Endothelial cell of umbilical vein (primary cell): ENCODE measurements at regions not wholly inside any gene's neighbourhood (a gene's known extent, or its start where the extent isn't known, plus 50 kb on each side); places are given as distances from the start of the nearest gene placed in this dataset.

Source experiments
- BruUV-seq: library from RNA; stranded (reverse); fragments of 400-500 nt; replicated peaks from 2 replicates; lab custom pipeline; 2021; lab: Mats Ljungman, UMichigan
- CTCF ChIA-PET: fragments of 300-600, 350-600 bp; sonication (Branson Sonifier 250); formaldehyde crosslinking; loops from one replicate; lab custom pipeline; 2021; ENCODE audit warnings: antibody characterized with exemption, inconsistent platforms; lab: Charles Lee
- POLR2A ChIA-PET: fragments of 300-600, 350-600 bp; sonication (Branson Sonifier 250); formaldehyde crosslinking; loops from one replicate; lab custom pipeline; 2021; ENCODE audit warnings: antibody characterized with exemption, inconsistent platforms; lab: Charles Lee
- DNase-seq: peaks from one replicate; pipeline ENCODE4 v3.0.0-alpha.2; 2011; ENCODE audit warnings: low read depth, low spot score
- FAIRE-seq: peaks from 2 replicates; lab custom pipeline; 2011; peaks lifted over from hg19 to GRCh38; lab: Jason Lieb, UNC
- H2AFZ ChIP-seq: 2 replicates; pipeline ENCODE4 v1.6.0; 2012; ENCODE audit warnings: low read depth, low read length, control low read depth, inconsistent platforms
- H3K27ac ChIP-seq: 2 replicates; pipeline ENCODE4 v1.5.1; 2011; ENCODE audit warnings: low read depth, mild to moderate bottlenecking, control low read depth, low read length, moderate library complexity; ENCODE audit not compliant: insufficient read depth
- H3K27me3 ChIP-seq, 2 experiments: 2 replicates each; pipeline versions ENCODE4 v1.6.0 to v1.6.1; 2011; ENCODE audit warnings: low read length in 2 of 2, mixed read lengths in 1 of 2; ENCODE audit not compliant: control insufficient read depth in 2 of 2, insufficient read depth in 2 of 2
- H3K36me3 ChIP-seq, 2 experiments: 2 replicates in 1 of 2; 3 replicates in 1 of 2; pipeline ENCODE4 v1.5.1; 2011; ENCODE audit warnings: low read length in 2 of 2, mild to moderate bottlenecking in 1 of 2, moderate library complexity in 1 of 2; ENCODE audit not compliant: control insufficient read depth in 2 of 2, insufficient read depth in 2 of 2; ENCODE audit errors: extremely low read depth in 1 of 2
- H3K4me1 ChIP-seq: 3 replicates; pipeline ENCODE4 v1.5.1; 2011; ENCODE audit warnings: mild to moderate bottlenecking, low read length; ENCODE audit not compliant: control insufficient read depth, insufficient read depth; ENCODE audit errors: extremely low read depth
- H3K4me2 ChIP-seq: 2 replicates; pipeline ENCODE4 v1.6.1; 2011; ENCODE audit warnings: low read length, control low read depth, mixed read lengths; ENCODE audit not compliant: insufficient read depth
- H3K4me3 ChIP-seq, 3 experiments: fragments of 200-600 bp in 1 of 3; sonication (generic), shearing (Covaris generic) in 1 of 3; replicated peaks in 1 of 3; 2 replicates each; pipeline ENCODE4 v1.5.1; 2011 to 2016; ENCODE audit warnings: control low read depth in 3 of 3, low read length in 3 of 3, mild to moderate bottlenecking in 2 of 3, inconsistent platforms in 1 of 3, low read depth in 1 of 3, moderate library complexity in 1 of 3; ENCODE audit not compliant: insufficient read depth in 1 of 3
- H3K79me2 ChIP-seq: 2 replicates; pipeline ENCODE4 v1.6.0; 2012; ENCODE audit warnings: low read length, inconsistent platforms; ENCODE audit not compliant: control insufficient read depth, insufficient read depth
- H3K9ac ChIP-seq: replicated peaks from 2 replicates; pipeline ENCODE3; 2011; ENCODE audit warnings: low read length, control low read depth; ENCODE audit not compliant: insufficient read depth; ENCODE audit errors: extremely low read depth
- H3K9me1 ChIP-seq: replicated peaks from 3 replicates; pipeline ENCODE4 v1.6.0; 2011; ENCODE audit warnings: mild to moderate bottlenecking, low read length; ENCODE audit not compliant: control insufficient read depth, insufficient read depth; ENCODE audit errors: extremely low read depth
- H3K9me3 ChIP-seq: replicated peaks from 2 replicates; pipeline ENCODE4 v1.5.1; 2012; ENCODE audit warnings: low read length, inconsistent platforms; ENCODE audit not compliant: control insufficient read depth, insufficient read depth
- H4K20me1 ChIP-seq: replicated peaks from 2 replicates; pipeline ENCODE3; 2011; ENCODE audit warnings: mild to moderate bottlenecking, low read length; ENCODE audit not compliant: control insufficient read depth, insufficient read depth; ENCODE audit errors: extremely low read depth
- CTCF ChIP-seq, 2 donors: IDR thresholded peaks; 1 replicate in 1 of 2; 2 replicates in 1 of 2; pipeline ENCODE4 v1.5.1; 2011; ENCODE audit warnings: low read length in 2 of 2, mild to moderate bottlenecking in 2 of 2, moderate library complexity in 2 of 2, control low read depth in 1 of 2, inconsistent platforms in 1 of 2, low read depth in 1 of 2; ENCODE audit not compliant: insufficient read depth in 1 of 2; ENCODE audit errors: extremely low read depth in 1 of 2
- EZH2 ChIP-seq: IDR thresholded peaks from 2 replicates; pipeline ENCODE4 v1.6.1; 2012; ENCODE audit warnings: borderline replicate concordance, low read depth, mild to moderate bottlenecking, moderate library complexity, low read length, inconsistent platforms; ENCODE audit not compliant: severe bottlenecking
- FOS ChIP-seq: IDR thresholded peaks from 2 replicates; pipeline ENCODE4 v1.6.1; 2011; ENCODE audit warnings: mild to moderate bottlenecking, low read length, moderate library complexity, borderline replicate concordance; ENCODE audit not compliant: insufficient read depth
- GATA2 ChIP-seq: IDR thresholded peaks from 2 replicates; pipeline ENCODE4 v1.7.0; 2011; ENCODE audit warnings: low read depth, mild to moderate bottlenecking, moderate library complexity, mixed read lengths, low read length; ENCODE audit not compliant: insufficient read length, insufficient read depth
- JUN ChIP-seq: IDR thresholded peaks from 2 replicates; pipeline ENCODE4 v1.6.1; 2011; ENCODE audit warnings: borderline replicate concordance, low read depth; ENCODE audit not compliant: insufficient read length, insufficient read depth
- MAX ChIP-seq: IDR thresholded peaks from 2 replicates; pipeline ENCODE4 v1.6.1; 2011; ENCODE audit not compliant: insufficient read depth, insufficient read length
- MYC ChIP-seq: IDR thresholded peaks from one replicate; pipeline ENCODE4 v1.6.1; 2011; ENCODE audit warnings: mild to moderate bottlenecking, low read depth, low read length
- POLR2A ChIP-seq: IDR thresholded peaks from 2 replicates; pipeline ENCODE4 v1.6.1; 2012; ENCODE audit warnings: low read depth, mild to moderate bottlenecking, control low read depth, low read length
- POLR2AphosphoS5 ChIP-seq: IDR thresholded peaks from 2 replicates; pipeline ENCODE4 v1.6.1; 2012; ENCODE audit warnings: low read depth, mild to moderate bottlenecking, control low read depth, low read length, moderate library complexity; ENCODE audit not compliant: insufficient read depth
- dilution Hi-C: fragments of 300-500 bp; cut with MboI; formaldehyde crosslinking; loops from one replicate; pipeline ENCODE4 v1.15.0; 2019; ENCODE audit warnings: low sequenced_read_pairs; ENCODE audit not compliant: extremely low pct_ligation_motif_present
- intact Hi-C: fragments of 100-400 bp; cut with micrococcal nuclease; formaldehyde crosslinking; loops from one replicate; pipeline ENCODE4 v1.10.0; 2022

GRCh38 chr2:177147093-177147694, 65.4 kb upstream of the HNRNPA3 start:
- H2AFZ ChIP-seq = no peak overlapping the region
- no peaks in the 10 kb centered on the region for H3K79me2 ChIP-seq
- H3K4me2 ChIP-seq = no peak overlapping the region
- DNase-seq (peak; percentile 83), FAIRE-seq (no peak)
- dilution Hi-C loops (loop anchor here (10.0 to 25.0 kb wide), 3 partner anchors 188 to 585 kb away; no protein-coding TSS in a partner anchor), intact Hi-C loops (loop anchor here (1.0 to 5.0 kb wide), 7 partner anchors 90 to 1020 kb away; no protein-coding TSS in a partner anchor)
- H3K4me3 ChIP-seq = no peak overlapping the region
- no peak overlapping the region for H3K9ac ChIP-seq
- no TSS peak for BruUV-seq
- H3K27me3 ChIP-seq = peaks cover 9% of the 10 kb centered on the region in 2 experiments
- no peaks in the 10 kb centered on the region for H4K20me1 ChIP-seq
- TF ChIP-seq POLR2A (no peak), POLR2AphosphoS5 (no peak), EZH2 (no peak), MYC (no peak), MAX (no peak), FOS (peak; percentile 2), CTCF (IDR thresholded peaks at IDR 0.05; ENCODE audit: extremely low read depth in 1 of 2, insufficient read depth in 1 of 2, low read depth in 1 of 2, low read length in 2 of 2) (peak; percentile 35 to 41), GATA2 (no peak), JUN (no peak)
- H3K27ac ChIP-seq = no peak overlapping the region
- H3K36me3 ChIP-seq = no peaks in the 10 kb centered on the region
- ChIA-PET CTCF (interaction anchor here (1.8 to 4.6 kb wide), 7 partner anchors 8 to 1036 kb away, joined by 5 to 78 read pairs (median 23); no protein-coding TSS in a partner anchor), POLR2A (no interaction called here)
- peaks cover 11% of the 10 kb centered on the region for H3K4me1 ChIP-seq
- H3K9me1 ChIP-seq = no peaks in the 10 kb centered on the region
- H3K9me3 ChIP-seq = no peaks in the 10 kb centered on the region
